Tibial nerve (tissue), 4 donors: ENCODE measurements at regions not wholly inside any gene's neighbourhood (a gene's known extent, or its start where the extent isn't known, plus 50 kb on each side); places are given as distances from the start of the nearest gene placed in this dataset. TPM values are rescaled to one million over a fixed set of nuclear protein-coding genes. Genes with fewer than 3 reads are reported as not detected.

Experiments
- DNase-seq, 2 donors: peaks; one replicate each; pipeline ENCODE4 v3.0.0-alpha.2; 2019; ENCODE audit warnings: low spot score in 2 of 2
- H3K27ac ChIP-seq, 4 donors: fragments of 200-600 bp; sonication (generic) in 3 of 4; one replicate each; pipeline ENCODE4 v1.5.1; 2017 to 2019; ENCODE audit warnings: mild to moderate bottlenecking in 1 of 4
- H3K27me3 ChIP-seq, 2 donors: fragments of 200-600 bp; sonication (generic) in 1 of 2; one replicate each; pipeline versions ENCODE4 v1.5.1 to v1.6.0; 2017 to 2019
- H3K36me3 ChIP-seq, 3 donors: fragments of 200-600 bp; sonication (generic); one replicate each; pipeline ENCODE4 v1.5.1; 2018 to 2019
- H3K4me1 ChIP-seq, 4 donors: fragments of 200-600 bp; sonication (generic) in 3 of 4; one replicate each; pipeline ENCODE4 v1.5.1; 2017 to 2019
- H3K4me3 ChIP-seq, 4 donors: fragments of 200-600 bp; sonication (generic) in 3 of 4; one replicate each; pipeline ENCODE4 v1.5.1; 2017 to 2019; ENCODE audit warnings: mild to moderate bottlenecking in 1 of 4, moderate library complexity in 1 of 4
- H3K9me3 ChIP-seq, 4 donors: fragments of 200-600 bp; sonication (generic) in 3 of 4; one replicate each; pipeline ENCODE4 v1.5.1; 2017 to 2019
- CTCF ChIP-seq, 5 experiments: fragments of 200-600 bp in 3 of 5; fragments of 450-650 bp in 2 of 5; sonication (generic) in 3 of 5; IDR thresholded peaks; one replicate each; pipeline ENCODE4 v1.5.1; 2016 to 2019; ENCODE audit warnings: antibody characterized with exemption in 5 of 5, mild to moderate bottlenecking in 3 of 5, moderate library complexity in 2 of 5
- EP300 ChIP-seq, 2 donors: sonication (generic); formaldehyde crosslinking; IDR thresholded peaks; one replicate each; pipeline ENCODE4 v1.6.1; 2017; ENCODE audit warnings: antibody characterized with exemption in 2 of 2, mild to moderate bottlenecking in 1 of 2
- POLR2A ChIP-seq, 2 donors: fragments of 450-650 bp; IDR thresholded peaks; one replicate each; pipeline ENCODE4 v1.6.1; 2017; ENCODE audit warnings: antibody characterized with exemption in 2 of 2, mild to moderate bottlenecking in 2 of 2, moderate library complexity in 2 of 2
- WGBS, 2 donors: methylation state at CpG; one replicate each; pipeline ENCODE4 v1.1.5; 2018; 5-methylcytosine and 5-hydroxymethylcytosine counted together
- small RNA-seq: library from RNA; depleted of rRNA; stranded (forward); fragments of <200 nt; gene quantifications from one replicate; pipeline ENCODE3, GENCODE V24; 2016

- no peak for DNase-seq
- Histone ChIP-seq H3K4me3 (no peak overlapping the region), H3K9me3 (no peaks in the 10 kb centered on the region), H3K27ac (no peak overlapping the region), H3K4me1 (no peaks in the 10 kb centered on the region), H3K36me3 (no peaks in the 10 kb centered on the region), H3K27me3 (no peaks in the 10 kb centered on the region)
- WGBS, 2 donors: 69 to 70% methylated on average over 1 of the region's 1 CpG
- TF ChIP-seq EP300 (IDR thresholded peaks at IDR 0.05) (no peak), POLR2A (IDR thresholded peaks at IDR 0.05) (no peak), CTCF (IDR thresholded peaks at IDR 0.05) (no peak)
These were observed 50.0 kb upstream of the NUDT12 start for GRCh38 chr5:103612545-103612944.

Small RNA genes lying in the stretch of these regions (small RNA-seq; reads per million reads assigned to genes)
- not detected for gene PSMC1P5
- gene RF00322: not detected
- gene RN7SL255P: not detected
- gene RNA5SP189: not detected
- not detected for gene RNU1-140P
- not detected for gene RNU6-334P
